Activated CD4-positive, alpha-beta memory T cell treated with anti-CD3 and anti-CD28 coated beads for 36 hours (primary cell): ENCODE measurements at regions not wholly inside any gene's neighbourhood (a gene's known extent, or its start where the extent isn't known, plus 50 kb on each side); places are given as distances from the start of the nearest gene placed in this dataset.
"Not testable (repeated sequence)": the region's sequence is repeated elsewhere in the genome, so short reads cannot be mapped to it uniquely, and the experiment has no call there.

Source experiments
- CTCF ChIA-PET: fragments of 350-600 bp; sonication (Branson Sonifier 250); formaldehyde crosslinking; loops from one replicate; lab custom pipeline; 2021; ENCODE audit warnings: antibody characterized with exemption, inconsistent platforms; lab: Charles Lee
- POLR2A ChIA-PET: fragments of 350-600 bp; sonication (Branson Sonifier 250); formaldehyde crosslinking; loops from one replicate; lab custom pipeline; 2021; ENCODE audit warnings: antibody characterized with exemption; lab: Charles Lee
- DNase-seq: peaks from one replicate; pipeline ENCODE4 v3.0.0-alpha.2; 2020
- H3K27ac Mint-ChIP-seq: one replicate; pipeline ENCODE4 v1.8.0; 2021; ENCODE audit warnings: mixed read lengths
- H3K27me3 Mint-ChIP-seq: one replicate; pipeline ENCODE4 v1.8.0; 2021; ENCODE audit warnings: mixed read lengths
- H3K36me3 Mint-ChIP-seq: one replicate; pipeline ENCODE4 v1.8.0; 2021; ENCODE audit warnings: mixed read lengths
- H3K4me1 Mint-ChIP-seq: one replicate; pipeline ENCODE4 v1.8.0; 2021; ENCODE audit warnings: low read depth, mixed read lengths
- H3K4me3 Mint-ChIP-seq: one replicate; pipeline ENCODE4 v1.8.0; 2021; ENCODE audit warnings: mild to moderate bottlenecking, mixed read lengths
- H3K9me3 Mint-ChIP-seq: one replicate; pipeline ENCODE4 v1.8.0; 2021; ENCODE audit warnings: mixed read lengths
- intact Hi-C: fragments of 100-400 bp; cut with micrococcal nuclease; formaldehyde crosslinking; loops from one replicate; pipeline ENCODE4 v1.15.1; 2023

GRCh38 chr5:91611746-91612145 is 228.6 kb upstream of the ARRDC3 start:
- intact Hi-C loops, result no loop called here
- ChIA-PET POLR2A (no interaction called here), CTCF (no interaction called here)
- DNase-seq, result no peak
- no peak overlapping the region for H3K4me3 Mint-ChIP-seq
- H3K36me3 Mint-ChIP-seq, result no peaks in the 10 kb centered on the region
- H3K27ac Mint-ChIP-seq, result no peak overlapping the region
- no peaks in the 10 kb centered on the region for H3K27me3 Mint-ChIP-seq
- H3K9me3 Mint-ChIP-seq, result no peaks in the 10 kb centered on the region
- no peaks in the 10 kb centered on the region for H3K4me1 Mint-ChIP-seq

GRCh38 chr5:91607675-91608074 is 224.6 kb upstream of the ARRDC3 start:
- no peak for DNase-seq
- Mint-ChIP-seq H3K4me3 (no peak overlapping the region), H3K9me3 (no peaks in the 10 kb centered on the region), H3K36me3 (no peaks in the 10 kb centered on the region), H3K27ac (no peak overlapping the region), H3K4me1 (no peaks in the 10 kb centered on the region), H3K27me3 (no peaks in the 10 kb centered on the region)
- intact Hi-C loops, result no loop called here
- ChIA-PET POLR2A (no interaction called here), CTCF (no interaction called here)

GRCh38 chr5:91599863-91600262 is 216.7 kb upstream of the ARRDC3 start:
- ChIA-PET POLR2A (no interaction called here), CTCF (no interaction called here)
- no peak for DNase-seq
- Mint-ChIP-seq H3K4me3 (no peak overlapping the region), H3K36me3 (no peaks in the 10 kb centered on the region), H3K4me1 (no peaks in the 10 kb centered on the region), H3K9me3 (peaks cover 4% of the 10 kb centered on the region), H3K27ac (no peak overlapping the region), H3K27me3 (no peaks in the 10 kb centered on the region)
- intact Hi-C loops, result no loop called here

- no peaks in the 10 kb centered on the region for H3K36me3 Mint-ChIP-seq
- CTCF ChIA-PET, result no interaction called here
Observed at GRCh38 chr5:91598216-91598615, 215.1 kb upstream of the ARRDC3 start.

GRCh38 chr5:91595424-91595823 is 212.3 kb upstream of the ARRDC3 start:
- Mint-ChIP-seq H3K36me3 (no peaks in the 10 kb centered on the region), H3K27ac (no peak overlapping the region), H3K4me3 (no peak overlapping the region), H3K27me3 (no peaks in the 10 kb centered on the region), H3K9me3 (peaks cover 29% of the 10 kb centered on the region), H3K4me1 (no peaks in the 10 kb centered on the region)
- intact Hi-C loops, result no loop called here
- DNase-seq, result no peak
- POLR2A ChIA-PET, result no interaction called here
- CTCF ChIA-PET, result no interaction called here

More at GRCh38 chr5:91598216-91598615, 215.1 kb upstream of the ARRDC3 start:
- Mint-ChIP-seq H3K27me3 (no peaks in the 10 kb centered on the region), H3K27ac (no peak overlapping the region), H3K4me1 (no peaks in the 10 kb centered on the region), H3K9me3 (peaks cover 13% of the 10 kb centered on the region), H3K4me3 (no peak overlapping the region)
- intact Hi-C loops, result no loop called here
- no peak for DNase-seq
- POLR2A ChIA-PET, result no interaction called here

GRCh38 chr5:91591076-91591475 is 208.0 kb upstream of the ARRDC3 start:
- H3K36me3 Mint-ChIP-seq, result no peaks in the 10 kb centered on the region
- no peak overlapping the region for H3K27ac Mint-ChIP-seq
- intact Hi-C loops, result no loop called here
- H3K27me3 Mint-ChIP-seq, result no peaks in the 10 kb centered on the region
- ChIA-PET CTCF (no interaction called here), POLR2A (no interaction called here)
- H3K4me3 Mint-ChIP-seq, result no peak overlapping the region
- no peak for DNase-seq
- H3K9me3 Mint-ChIP-seq, result peaks cover 33% of the 10 kb centered on the region
- no peaks in the 10 kb centered on the region for H3K4me1 Mint-ChIP-seq

GRCh38 chr5:91586232-91586631 is 203.1 kb upstream of the ARRDC3 start:
- peaks cover 10% of the 10 kb centered on the region for H3K9me3 Mint-ChIP-seq
- H3K27ac Mint-ChIP-seq, result no peak overlapping the region
- H3K36me3 Mint-ChIP-seq, result no peaks in the 10 kb centered on the region
- DNase-seq, result no peak
- POLR2A ChIA-PET, result no interaction called here
- H3K27me3 Mint-ChIP-seq, result no peaks in the 10 kb centered on the region
- intact Hi-C loops, result no loop called here
- H3K4me3 Mint-ChIP-seq, result no peak overlapping the region
- CTCF ChIA-PET, result no interaction called here
- no peaks in the 10 kb centered on the region for H3K4me1 Mint-ChIP-seq

GRCh38 chr5:91584352-91584751 is 201.2 kb upstream of the ARRDC3 start:
- Mint-ChIP-seq H3K36me3 (no peaks in the 10 kb centered on the region), H3K4me1 (no peaks in the 10 kb centered on the region), H3K4me3 (no peak overlapping the region), H3K27ac (no peak overlapping the region), H3K27me3 (no peaks in the 10 kb centered on the region), H3K9me3 (peaks cover 4% of the 10 kb centered on the region)
- intact Hi-C loops, result no loop called here
- POLR2A ChIA-PET, result no interaction called here
- no peak for DNase-seq
- CTCF ChIA-PET, result no interaction called here

GRCh38 chr5:91566012-91566411 is 182.9 kb upstream of the ARRDC3 start:
- H3K27me3 Mint-ChIP-seq, H3K4me3 Mint-ChIP-seq, CTCF ChIA-PET, H3K36me3 Mint-ChIP-seq, DNase-seq, H3K4me1 Mint-ChIP-seq, intact Hi-C loops, POLR2A ChIA-PET, H3K27ac Mint-ChIP-seq: not testable (repeated sequence)
- H3K9me3 Mint-ChIP-seq, result peaks cover 55% of the 10 kb centered on the region

GRCh38 chr5:91562922-91563321 is 179.8 kb upstream of the ARRDC3 start:
- Mint-ChIP-seq H3K36me3 (peaks cover 2% of the 10 kb centered on the region), H3K4me1 (no peaks in the 10 kb centered on the region), H3K9me3 (peaks cover 48% of the 10 kb centered on the region), H3K4me3 (no peak overlapping the region), H3K27ac (no peak overlapping the region), H3K27me3 (no peaks in the 10 kb centered on the region)
- CTCF ChIA-PET, result no interaction called here
- POLR2A ChIA-PET, result no interaction called here
- DNase-seq, result no peak
- intact Hi-C loops, result no loop called here

- Mint-ChIP-seq H3K9me3 (no peaks in the 10 kb centered on the region), H3K4me1 (peaks cover 3% of the 10 kb centered on the region), H3K27me3 (no peaks in the 10 kb centered on the region), H3K4me3 (no peak overlapping the region), H3K27ac (no peak overlapping the region), H3K36me3 (no peaks in the 10 kb centered on the region)
- intact Hi-C loops, result no loop called here
- ChIA-PET POLR2A (no interaction called here), CTCF (no interaction called here)
- no peak for DNase-seq
Observed at GRCh38 chr5:91541696-91542095, 158.6 kb upstream of the ARRDC3 start.

GRCh38 chr5:91538179-91538578 is 155.1 kb upstream of the ARRDC3 start:
- CTCF ChIA-PET, result interaction anchor here (0.5 kb wide), 1 partner anchor 17 kb away, joined by 3 read pairs; no protein-coding TSS in a partner anchor
- intact Hi-C loops, result no loop called here
- H3K4me1 Mint-ChIP-seq, result peaks cover 3% of the 10 kb centered on the region

GRCh38 chr5:91535499-91535898 is 152.4 kb upstream of the ARRDC3 start:
- Mint-ChIP-seq H3K4me3 (no peak overlapping the region), H3K9me3 (no peaks in the 10 kb centered on the region), H3K27me3 (no peaks in the 10 kb centered on the region), H3K36me3 (no peaks in the 10 kb centered on the region), H3K27ac (no peak overlapping the region), H3K4me1 (peaks cover 3% of the 10 kb centered on the region)
- intact Hi-C loops, result no loop called here
- POLR2A ChIA-PET, result no interaction called here
- CTCF ChIA-PET, result no interaction called here
- no peak for DNase-seq

More at GRCh38 chr5:91538179-91538578, 155.1 kb upstream of the ARRDC3 start:
- Mint-ChIP-seq H3K27me3 (no peaks in the 10 kb centered on the region), H3K27ac (no peak overlapping the region), H3K9me3 (no peaks in the 10 kb centered on the region), H3K4me3 (no peak overlapping the region), H3K36me3 (no peaks in the 10 kb centered on the region)
- DNase-seq, result no peak
- POLR2A ChIA-PET, result no interaction called here
